GM18951 (cell line): ENCODE measurements at regions not wholly inside any gene's neighbourhood (a gene's known extent, or its start where the extent isn't known, plus 50 kb on each side); places are given as distances from the start of the nearest gene placed in this dataset.
"Not testable (repeated sequence)": the region's sequence is repeated elsewhere in the genome, so short reads cannot be mapped to it uniquely, and the experiment has no call there.

Source experiments
- POLR2A ChIP-seq: IDR thresholded peaks from 4 replicates; pipeline ENCODE4 v1.6.1; 2011; ENCODE audit warnings: mild to moderate bottlenecking; ENCODE audit not compliant: insufficient read length, insufficient read depth; ENCODE audit errors: extremely low read depth
- in situ Hi-C: fragments of 300-500 bp; cut with MboI; formaldehyde crosslinking; loops from one replicate; pipeline ENCODE4 v1.12.0; 2022; ENCODE audit warnings: low sequenced_read_pairs, mixed read lengths, inconsistent platforms; ENCODE audit not compliant: unreplicated experiment

- in situ Hi-C loops = no loop called here
Observed at GRCh38 chr6:27551607-27552006, 78.7 kb upstream of the ZNF184 start.

GRCh38 chr6:27550692-27551091 is 77.8 kb upstream of the ZNF184 start:
- in situ Hi-C loops = no loop called here
- TF ChIP-seq POLR2A = no peak

More at GRCh38 chr6:27551607-27552006, 78.7 kb upstream of the ZNF184 start:
- no peak for TF ChIP-seq POLR2A

- in situ Hi-C loops = not testable (repeated sequence)
Observed at GRCh38 chr6:27549241-27549598, 76.3 kb upstream of the ZNF184 start.

- in situ Hi-C loops = no loop called here
- no peak for TF ChIP-seq POLR2A
Observed at GRCh38 chr6:27547157-27548075, 74.5 kb upstream of the ZNF184 start.

- in situ Hi-C loops = no loop called here
- TF ChIP-seq POLR2A = no peak
Observed at GRCh38 chr6:27546522-27546921, 73.6 kb upstream of the ZNF184 start.

- TF ChIP-seq POLR2A = no peak
- in situ Hi-C loops = no loop called here
Observed at GRCh38 chr6:27545271-27546046, 72.6 kb upstream of the ZNF184 start.

- in situ Hi-C loops = no loop called here
- no peak for TF ChIP-seq POLR2A
Observed at GRCh38 chr6:27544612-27545260, 71.8 kb upstream of the ZNF184 start.

GRCh38 chr6:27544135-27544534 is 71.2 kb upstream of the ZNF184 start:
- in situ Hi-C loops = not testable (repeated sequence)

GRCh38 chr6:27542485-27542884 is 69.6 kb upstream of the ZNF184 start:
- in situ Hi-C loops = no loop called here
- TF ChIP-seq POLR2A = no peak

GRCh38 chr6:27541933-27542297 is 69.0 kb upstream of the ZNF184 start:
- TF ChIP-seq POLR2A = no peak
- in situ Hi-C loops = no loop called here

- TF ChIP-seq POLR2A = no peak
- in situ Hi-C loops = no loop called here
Observed at GRCh38 chr6:27541212-27541932, 68.5 kb upstream of the ZNF184 start.

- TF ChIP-seq POLR2A = no peak
Observed at GRCh38 chr6:27539551-27539950, 66.6 kb upstream of the ZNF184 start.

GRCh38 chr6:27532820-27533538 is 60.1 kb upstream of the ZNF184 start:
- in situ Hi-C loops = no loop called here
- TF ChIP-seq POLR2A = no peak

More at GRCh38 chr6:27539551-27539950, 66.6 kb upstream of the ZNF184 start:
- in situ Hi-C loops = no loop called here
